H1 (cell line): ENCODE measurements at regions not wholly inside any gene's neighbourhood (a gene's known extent, or its start where the extent isn't known, plus 50 kb on each side); places are given as distances from the start of the nearest gene placed in this dataset.

Source experiments
- CEBPB ChIP-seq: IDR thresholded peaks from 2 replicates; pipeline ENCODE4 v1.6.1; 2012; ENCODE audit warnings: low read depth, low read length
- CHD7 ChIP-seq: fragments of 300-600 bp; sonication (generic); IDR thresholded peaks from 2 replicates; pipeline ENCODE4 v1.7.1; 2012; ENCODE audit warnings: low read length, moderate library complexity, mild to moderate bottlenecking, inconsistent platforms; ENCODE audit not compliant: insufficient replicate concordance
- HDAC6 ChIP-seq: IDR thresholded peaks from one replicate; pipeline ENCODE4 v1.7.1; 2012; ENCODE audit warnings: low read depth, mild to moderate bottlenecking, inconsistent platforms, low read length, moderate library complexity
- JUND ChIP-seq: IDR thresholded peaks from 2 replicates; pipeline ENCODE4 v1.6.1; 2011; ENCODE audit warnings: mild to moderate bottlenecking, improper control_type of control experiment, low read length
- POU5F1 ChIP-seq: IDR thresholded peaks from 2 replicates; pipeline ENCODE4 v1.6.1; 2011; ENCODE audit warnings: low read depth, mild to moderate bottlenecking, low read length, moderate library complexity
- RAD21 ChIP-seq, 2 experiments: IDR thresholded peaks in 1 of 2; conservative IDR thresholded peaks in 1 of 2; 2 replicates each; pipeline ENCODE4 v1.6.1; 2011; ENCODE audit warnings: low read depth in 2 of 2, low read length in 2 of 2, improper control_type of control experiment in 1 of 2, inconsistent platforms in 1 of 2, mild to moderate bottlenecking in 1 of 2, moderate library complexity in 1 of 2
- RFX5 ChIP-seq: IDR thresholded peaks from 2 replicates; pipeline ENCODE4 v1.6.1; 2011; ENCODE audit warnings: low read depth, low read length, improper control_type of control experiment, borderline replicate concordance
- TBP ChIP-seq: IDR thresholded peaks from 2 replicates; pipeline ENCODE4 v1.6.1; 2011; ENCODE audit warnings: low read depth, low read length, improper control_type of control experiment
- TF ChIP-seq, protein P1 (sequence below): IDR thresholded peaks from 2 replicates; pipeline ENCODE4 v1.6.1; 2012; ENCODE audit warnings: low read length, inconsistent platforms
- TF ChIP-seq, protein P2 (sequence below): IDR thresholded peaks from 2 replicates; pipeline ENCODE4 v1.6.1; 2012; ENCODE audit warnings: inconsistent platforms

DNA sequence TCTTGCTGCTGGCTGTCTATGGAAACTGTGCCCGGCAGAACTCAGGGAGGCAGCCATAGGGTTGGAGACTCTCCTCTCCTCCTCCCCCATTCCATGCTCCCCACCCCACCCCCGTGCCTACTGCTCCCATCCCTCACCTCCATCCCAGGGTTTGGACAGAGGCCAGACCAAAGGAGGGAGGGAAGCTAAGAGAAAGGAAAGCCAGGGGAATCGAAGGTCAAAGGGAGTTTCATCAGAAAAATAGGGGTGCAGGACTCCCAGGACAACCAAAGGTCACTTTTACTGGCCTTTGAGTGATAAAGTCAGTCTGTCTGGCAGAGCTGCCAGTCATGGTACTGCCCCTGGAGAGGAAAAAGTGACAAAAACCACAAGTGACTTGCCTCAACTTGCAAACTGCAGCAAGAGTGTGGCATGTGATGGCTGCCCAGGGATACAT lies 187.3 kb upstream of the CTAGE1 start (continued):
- TF ChIP-seq CHD7 (no peak), RFX5 (no peak), TBP (no peak), RAD21 (IDR thresholded peaks at IDR 0.05 in 1 of 2, conservative IDR thresholded peaks at IDR 0.05 in 1 of 2; ENCODE audit: low read depth in 2 of 2, low read length in 2 of 2) (no peak), JUND (no peak), CEBPB (no peak), POU5F1 (no peak), HDAC6 (no peak)
- TF ChIP-seq, protein P1, sequence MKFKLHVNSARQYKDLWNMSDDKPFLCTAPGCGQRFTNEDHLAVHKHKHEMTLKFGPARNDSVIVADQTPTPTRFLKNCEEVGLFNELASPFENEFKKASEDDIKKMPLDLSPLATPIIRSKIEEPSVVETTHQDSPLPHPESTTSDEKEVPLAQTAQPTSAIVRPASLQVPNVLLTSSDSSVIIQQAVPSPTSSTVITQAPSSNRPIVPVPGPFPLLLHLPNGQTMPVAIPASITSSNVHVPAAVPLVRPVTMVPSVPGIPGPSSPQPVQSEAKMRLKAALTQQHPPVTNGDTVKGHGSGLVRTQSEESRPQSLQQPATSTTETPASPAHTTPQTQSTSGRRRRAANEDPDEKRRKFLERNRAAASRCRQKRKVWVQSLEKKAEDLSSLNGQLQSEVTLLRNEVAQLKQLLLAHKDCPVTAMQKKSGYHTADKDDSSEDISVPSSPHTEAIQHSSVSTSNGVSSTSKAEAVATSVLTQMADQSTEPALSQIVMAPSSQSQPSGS: no peak
- TF ChIP-seq, protein P2, sequence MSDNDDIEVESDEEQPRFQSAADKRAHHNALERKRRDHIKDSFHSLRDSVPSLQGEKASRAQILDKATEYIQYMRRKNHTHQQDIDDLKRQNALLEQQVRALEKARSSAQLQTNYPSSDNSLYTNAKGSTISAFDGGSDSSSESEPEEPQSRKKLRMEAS: no peak
